CD4-positive, alpha-beta T cell (primary cell): ENCODE measurements at regions not wholly inside any gene's neighbourhood (a gene's known extent, or its start where the extent isn't known, plus 50 kb on each side); places are given as distances from the start of the nearest gene placed in this dataset.

Experiments
- ATAC-seq: fragments of 200-7000 bp; cut with Tn5 transposase; one replicate; pipeline ENCODE4 v1.10.0; 2022; ENCODE audit warnings: mild to moderate bottlenecking; ENCODE audit not compliant: poor library complexity
- CTCF ChIA-PET: fragments of 350-600 bp; sonication (Branson Sonifier 250); formaldehyde crosslinking; loops from one replicate; lab custom pipeline; 2021; ENCODE audit warnings: antibody characterized with exemption, inconsistent platforms; lab: Charles Lee
- POLR2A ChIA-PET: fragments of 350-600 bp; sonication (Branson Sonifier 250); formaldehyde crosslinking; loops from one replicate; lab custom pipeline; 2021; ENCODE audit warnings: antibody characterized with exemption, inconsistent platforms; lab: Charles Lee
- DNase-seq, 14 experiments: peaks; one replicate each; pipeline ENCODE4 v3.0.0-alpha.2; 2013 to 2020; ENCODE audit warnings: mixed read lengths in 2 of 14
- H3K27ac ChIP-seq, 2 donors: one replicate each; pipeline versions ENCODE4 v1.5.1 to v1.7.0; 2013; ENCODE audit warnings: low read length in 2 of 2, low read depth in 1 of 2, mild to moderate bottlenecking in 1 of 2
- H3K27me3 ChIP-seq, 2 experiments: 1 replicate in 1 of 2; 2 replicates in 1 of 2; pipeline versions ENCODE4 v1.6.1 to v1.7.0; 2013; ENCODE audit warnings: low read length in 2 of 2, control low read depth in 1 of 2, mild to moderate bottlenecking in 1 of 2, moderate library complexity in 1 of 2; ENCODE audit not compliant: insufficient read depth in 2 of 2, control insufficient read depth in 1 of 2
- H3K36me3 ChIP-seq: one replicate; pipeline ENCODE4 v1.6.1; 2013; ENCODE audit warnings: low read length, control low read depth; ENCODE audit not compliant: insufficient read depth
- H3K4me1 ChIP-seq: one replicate; pipeline ENCODE4 v1.6.1; 2013; ENCODE audit warnings: low read length, control low read depth; ENCODE audit not compliant: insufficient read depth
- H3K4me3 ChIP-seq: one replicate; pipeline ENCODE4 v1.5.1; 2013; ENCODE audit warnings: mild to moderate bottlenecking, low read length, moderate library complexity
- H3K9me3 ChIP-seq, 2 experiments: 1 replicate in 1 of 2; 2 replicates in 1 of 2; pipeline versions ENCODE4 v1.6.1 to v1.7.0; 2013; ENCODE audit warnings: low read length in 2 of 2, mild to moderate bottlenecking in 2 of 2, control low read depth in 1 of 2, moderate library complexity in 1 of 2; ENCODE audit not compliant: control insufficient read depth in 1 of 2, insufficient read depth in 1 of 2
- H3K27ac Mint-ChIP-seq: one replicate; pipeline ENCODE4 v1.8.0; 2020; ENCODE audit warnings: mixed read lengths
- H3K27me3 Mint-ChIP-seq: one replicate; pipeline ENCODE4 v1.8.0; 2021; ENCODE audit warnings: mixed read lengths
- H3K36me3 Mint-ChIP-seq: one replicate; pipeline ENCODE4 v1.8.0; 2021; ENCODE audit warnings: low read depth, mixed read lengths
- H3K4me1 Mint-ChIP-seq: one replicate; pipeline ENCODE4 v1.8.0; 2021; ENCODE audit warnings: low read depth, mixed read lengths
- H3K4me3 Mint-ChIP-seq: one replicate; pipeline ENCODE4 v1.8.0; 2020; ENCODE audit warnings: mild to moderate bottlenecking, mixed read lengths
- H3K9me3 Mint-ChIP-seq: one replicate; pipeline ENCODE4 v1.8.0; 2020; ENCODE audit warnings: mixed read lengths
- intact Hi-C, 2 experiments: fragments of 100-400 bp; cut with DNase I in 1 of 2; cut with micrococcal nuclease in 1 of 2; formaldehyde crosslinking; loops; one replicate each; pipeline versions ENCODE4 v1.15.1 to v1.9.0; 2023 to 2025; cut with DNase I, micrococcal nuclease
- TF ChIP-seq, protein P1 (sequence below): fragments of 200-600 bp; IDR thresholded peaks from one replicate; pipeline ENCODE4 v1.8.0; 2022; ENCODE audit warnings: antibody characterized with exemption, mild to moderate bottlenecking

DNA sequence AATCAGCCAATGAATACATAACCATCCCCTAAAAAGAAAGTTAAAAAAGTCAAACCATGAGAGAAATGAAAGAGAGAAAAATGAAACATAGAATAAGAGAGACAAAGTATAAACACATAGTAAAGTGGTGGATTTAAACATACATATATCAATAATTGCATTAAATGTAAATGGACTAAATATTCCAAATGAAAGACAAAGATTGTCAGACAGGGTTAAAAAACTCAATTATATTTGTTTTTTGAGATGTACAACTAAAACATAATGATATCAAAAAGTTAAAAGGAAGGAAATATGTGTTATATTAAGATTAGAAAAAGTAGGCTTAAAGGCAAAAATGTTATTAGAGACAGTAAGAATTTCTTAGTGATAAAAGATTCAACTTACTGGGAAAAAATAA lies 83.8 kb upstream of the CELF4 start:
- no peaks in the 10 kb centered on the region for H3K4me1 ChIP-seq
- H3K27me3 Mint-ChIP-seq, result no peaks in the 10 kb centered on the region
- H3K27me3 ChIP-seq, result no peaks in the 10 kb centered on the region
- intact Hi-C loops, result no loop called here
- no peaks in the 10 kb centered on the region for H3K36me3 ChIP-seq
- H3K9me3 Mint-ChIP-seq, result peaks cover 11% of the 10 kb centered on the region
- H3K9me3 ChIP-seq, result no peaks in the 10 kb centered on the region
- no peaks in the 10 kb centered on the region for H3K36me3 Mint-ChIP-seq
- H3K4me3 Mint-ChIP-seq, result no peak overlapping the region
- CTCF ChIA-PET, result no interaction called here
- H3K27ac Mint-ChIP-seq, result no peak overlapping the region
- ATAC-seq (no peak), DNase-seq (no peak)
- no peak overlapping the region for H3K27ac ChIP-seq
- POLR2A ChIA-PET, result no interaction called here
- H3K4me3 ChIP-seq, result no peak overlapping the region
- TF ChIP-seq, protein P1, sequence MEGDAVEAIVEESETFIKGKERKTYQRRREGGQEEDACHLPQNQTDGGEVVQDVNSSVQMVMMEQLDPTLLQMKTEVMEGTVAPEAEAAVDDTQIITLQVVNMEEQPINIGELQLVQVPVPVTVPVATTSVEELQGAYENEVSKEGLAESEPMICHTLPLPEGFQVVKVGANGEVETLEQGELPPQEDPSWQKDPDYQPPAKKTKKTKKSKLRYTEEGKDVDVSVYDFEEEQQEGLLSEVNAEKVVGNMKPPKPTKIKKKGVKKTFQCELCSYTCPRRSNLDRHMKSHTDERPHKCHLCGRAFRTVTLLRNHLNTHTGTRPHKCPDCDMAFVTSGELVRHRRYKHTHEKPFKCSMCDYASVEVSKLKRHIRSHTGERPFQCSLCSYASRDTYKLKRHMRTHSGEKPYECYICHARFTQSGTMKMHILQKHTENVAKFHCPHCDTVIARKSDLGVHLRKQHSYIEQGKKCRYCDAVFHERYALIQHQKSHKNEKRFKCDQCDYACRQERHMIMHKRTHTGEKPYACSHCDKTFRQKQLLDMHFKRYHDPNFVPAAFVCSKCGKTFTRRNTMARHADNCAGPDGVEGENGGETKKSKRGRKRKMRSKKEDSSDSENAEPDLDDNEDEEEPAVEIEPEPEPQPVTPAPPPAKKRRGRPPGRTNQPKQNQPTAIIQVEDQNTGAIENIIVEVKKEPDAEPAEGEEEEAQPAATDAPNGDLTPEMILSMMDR, result no peak
- H3K4me1 Mint-ChIP-seq, result no peaks in the 10 kb centered on the region

DNA sequence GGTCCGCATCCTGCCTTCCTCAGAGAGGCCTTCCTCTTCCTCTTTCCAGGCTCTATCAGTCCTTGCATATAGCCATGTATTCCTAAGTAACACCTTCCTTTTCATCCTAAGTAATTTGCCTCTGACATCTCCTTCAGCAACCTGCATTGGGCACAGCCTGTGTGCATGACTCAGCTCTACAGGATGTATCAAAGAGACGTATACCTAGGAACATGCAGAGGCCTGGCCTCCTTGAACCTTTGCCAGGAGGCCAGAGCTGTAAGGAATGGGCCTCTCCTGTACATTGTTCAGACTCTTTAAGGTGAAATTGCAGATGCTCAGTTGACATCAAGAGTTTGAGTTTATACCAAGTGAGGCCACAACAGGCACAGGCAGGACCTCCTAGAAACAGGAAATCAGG lies 76.0 kb upstream of the CELF4 start:
- H3K36me3 Mint-ChIP-seq, result no peaks in the 10 kb centered on the region
- ChIA-PET CTCF (no interaction called here), POLR2A (no interaction called here)
- no peaks in the 10 kb centered on the region for H3K27me3 Mint-ChIP-seq
- no peaks in the 10 kb centered on the region for H3K4me1 ChIP-seq
- TF ChIP-seq, protein P1, result no peak
- no peak overlapping the region for H3K4me3 Mint-ChIP-seq
- no peaks in the 10 kb centered on the region for H3K4me1 Mint-ChIP-seq
- no peak overlapping the region for H3K27ac ChIP-seq
- H3K9me3 Mint-ChIP-seq, result peaks cover 9% of the 10 kb centered on the region
- H3K27me3 ChIP-seq, result no peaks in the 10 kb centered on the region
- DNase-seq, result no peak
- H3K9me3 ChIP-seq, result peaks cover 0 to 7% of the 10 kb centered on the region in 2 experiments
- H3K4me3 ChIP-seq, result no peak overlapping the region
- intact Hi-C loops, result no loop called here
- ATAC-seq, result no peak
- H3K27ac Mint-ChIP-seq, result no peak overlapping the region
- no peaks in the 10 kb centered on the region for H3K36me3 ChIP-seq

DNA sequence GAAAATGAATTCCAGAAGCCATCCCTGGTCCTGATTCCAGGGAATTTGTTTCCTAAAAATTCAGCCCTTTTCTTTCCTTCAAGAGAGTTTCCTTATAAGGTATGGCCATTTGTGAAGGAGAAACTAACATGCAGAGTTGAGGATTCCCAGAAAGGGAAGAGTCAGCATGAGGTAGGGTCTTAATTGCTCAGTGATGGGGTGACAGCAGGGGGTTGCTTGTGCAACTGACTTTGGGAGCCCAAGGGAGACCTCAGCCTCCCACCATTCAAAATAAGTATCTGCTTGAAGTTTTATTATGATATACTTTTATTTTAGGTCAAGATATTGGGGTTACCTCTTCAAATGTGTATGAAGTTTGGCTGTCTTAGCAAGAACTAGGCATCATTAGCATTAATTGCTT lies 74.9 kb upstream of the CELF4 start:
- no peak overlapping the region for H3K4me3 Mint-ChIP-seq
- intact Hi-C loops, result no loop called here

More for the DNA sequence above, 74.9 kb upstream of the CELF4 start:
- Histone ChIP-seq H3K4me1 (no peaks in the 10 kb centered on the region), H3K27me3 (no peaks in the 10 kb centered on the region), H3K4me3 (no peak overlapping the region), H3K27ac (no peak overlapping the region), H3K36me3 (no peaks in the 10 kb centered on the region), H3K9me3 (peaks cover 0 to 7% of the 10 kb centered on the region in 2 experiments)
- no peaks in the 10 kb centered on the region for H3K27me3 Mint-ChIP-seq
- peaks cover 9% of the 10 kb centered on the region for H3K9me3 Mint-ChIP-seq
- H3K27ac Mint-ChIP-seq, result no peak overlapping the region
- H3K4me1 Mint-ChIP-seq, result no peaks in the 10 kb centered on the region
- H3K36me3 Mint-ChIP-seq, result no peaks in the 10 kb centered on the region
- TF ChIP-seq, protein P1, result no peak
- CTCF ChIA-PET, result no interaction called here
- POLR2A ChIA-PET, result no interaction called here
- ATAC-seq (no peak), DNase-seq (no peak)
